ENCODE measurements at regions not wholly inside any gene's neighbourhood (a gene's known extent, or its start where the extent isn't known, plus 50 kb on each side); places are given as distances from the start of the nearest gene placed in this dataset.

GRCh38 chr7:35982600-35982999 is 170.5 kb upstream of the EEPD1 start:
- TF ChIP-seq CTCF (IDR thresholded peaks at IDR 0.05) (no peak), ZFX (IDR thresholded peaks at IDR 0.05; ENCODE audit: borderline replicate concordance) (no peak)

Measured in 22Rv1 (cell line).